ENCODE measurements at regions not wholly inside any gene's neighbourhood (a gene's known extent, or its start where the extent isn't known, plus 50 kb on each side); places are given as distances from the start of the nearest gene placed in this dataset.

DNA sequence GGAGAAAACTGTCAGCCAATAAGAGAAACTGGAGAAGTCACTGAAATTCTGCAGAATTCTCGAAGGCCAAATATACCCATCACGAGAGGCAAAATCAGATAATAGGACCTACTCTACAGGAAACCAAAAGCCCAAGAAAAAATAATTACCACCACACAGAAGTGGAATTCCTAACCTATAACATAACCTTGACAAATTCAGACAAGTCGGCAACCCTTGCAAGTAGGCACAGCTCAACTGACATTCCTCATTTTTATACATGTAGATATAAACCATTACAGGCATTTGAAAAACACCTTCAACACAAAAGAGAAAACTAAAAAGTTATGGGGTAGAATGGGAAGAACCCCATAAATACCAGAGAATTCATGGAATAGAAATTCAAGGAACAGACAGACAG is 290.3 kb upstream of the USP9Y start:
- Histone ChIP-seq H4K20me1 (ENCODE audit: insufficient read depth) (no peaks in the 10 kb centered on the region), H3K4me2 (ENCODE audit: low read length) (no peak overlapping the region), H3K9me2 (ENCODE audit: insufficient read depth, low read length) (no peaks in the 10 kb centered on the region), H3K9ac (ENCODE audit: low read length) (no peak overlapping the region), H2AFZ (ENCODE audit: low read depth, low read length) (no peak overlapping the region), H3K27ac (ENCODE audit: low read length) (no peak overlapping the region), H3F3A (ENCODE audit: insufficient read depth, low read length, poor library complexity, severe bottlenecking) (no peaks in the 10 kb centered on the region), H3K9me3 (ENCODE audit: low read length) (no peaks in the 10 kb centered on the region), H3K79me2 (replicated peaks; ENCODE audit: insufficient read depth, low read length) (no peaks in the 10 kb centered on the region), H3K36me3 (ENCODE audit: insufficient read depth, low read length) (no peaks in the 10 kb centered on the region), H3K27me3 (ENCODE audit: insufficient read depth, low read depth, low read length) (no peaks in the 10 kb centered on the region), H3K4me3 (ENCODE audit: low read length) (no peak overlapping the region)
- TF ChIP-seq, protein P1, sequence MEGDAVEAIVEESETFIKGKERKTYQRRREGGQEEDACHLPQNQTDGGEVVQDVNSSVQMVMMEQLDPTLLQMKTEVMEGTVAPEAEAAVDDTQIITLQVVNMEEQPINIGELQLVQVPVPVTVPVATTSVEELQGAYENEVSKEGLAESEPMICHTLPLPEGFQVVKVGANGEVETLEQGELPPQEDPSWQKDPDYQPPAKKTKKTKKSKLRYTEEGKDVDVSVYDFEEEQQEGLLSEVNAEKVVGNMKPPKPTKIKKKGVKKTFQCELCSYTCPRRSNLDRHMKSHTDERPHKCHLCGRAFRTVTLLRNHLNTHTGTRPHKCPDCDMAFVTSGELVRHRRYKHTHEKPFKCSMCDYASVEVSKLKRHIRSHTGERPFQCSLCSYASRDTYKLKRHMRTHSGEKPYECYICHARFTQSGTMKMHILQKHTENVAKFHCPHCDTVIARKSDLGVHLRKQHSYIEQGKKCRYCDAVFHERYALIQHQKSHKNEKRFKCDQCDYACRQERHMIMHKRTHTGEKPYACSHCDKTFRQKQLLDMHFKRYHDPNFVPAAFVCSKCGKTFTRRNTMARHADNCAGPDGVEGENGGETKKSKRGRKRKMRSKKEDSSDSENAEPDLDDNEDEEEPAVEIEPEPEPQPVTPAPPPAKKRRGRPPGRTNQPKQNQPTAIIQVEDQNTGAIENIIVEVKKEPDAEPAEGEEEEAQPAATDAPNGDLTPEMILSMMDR (IDR thresholded peaks at IDR 0.05; ENCODE audit: poor library complexity, severe bottlenecking) = no peak
- TF ChIP-seq RAD21 (conservative IDR thresholded peaks at IDR 0.05) (no peak), SMC3 (conservative IDR thresholded peaks at IDR 0.05; ENCODE audit: poor library complexity) (no peak), EP300 (conservative IDR thresholded peaks at IDR 0.05; ENCODE audit: poor library complexity, severe bottlenecking) (no peak), EZH2 (IDR thresholded peaks at IDR 0.05; ENCODE audit: borderline replicate concordance, insufficient read depth, low read length, poor library complexity, severe bottlenecking) (no peak)
- TF ChIP-seq, protein P2, sequence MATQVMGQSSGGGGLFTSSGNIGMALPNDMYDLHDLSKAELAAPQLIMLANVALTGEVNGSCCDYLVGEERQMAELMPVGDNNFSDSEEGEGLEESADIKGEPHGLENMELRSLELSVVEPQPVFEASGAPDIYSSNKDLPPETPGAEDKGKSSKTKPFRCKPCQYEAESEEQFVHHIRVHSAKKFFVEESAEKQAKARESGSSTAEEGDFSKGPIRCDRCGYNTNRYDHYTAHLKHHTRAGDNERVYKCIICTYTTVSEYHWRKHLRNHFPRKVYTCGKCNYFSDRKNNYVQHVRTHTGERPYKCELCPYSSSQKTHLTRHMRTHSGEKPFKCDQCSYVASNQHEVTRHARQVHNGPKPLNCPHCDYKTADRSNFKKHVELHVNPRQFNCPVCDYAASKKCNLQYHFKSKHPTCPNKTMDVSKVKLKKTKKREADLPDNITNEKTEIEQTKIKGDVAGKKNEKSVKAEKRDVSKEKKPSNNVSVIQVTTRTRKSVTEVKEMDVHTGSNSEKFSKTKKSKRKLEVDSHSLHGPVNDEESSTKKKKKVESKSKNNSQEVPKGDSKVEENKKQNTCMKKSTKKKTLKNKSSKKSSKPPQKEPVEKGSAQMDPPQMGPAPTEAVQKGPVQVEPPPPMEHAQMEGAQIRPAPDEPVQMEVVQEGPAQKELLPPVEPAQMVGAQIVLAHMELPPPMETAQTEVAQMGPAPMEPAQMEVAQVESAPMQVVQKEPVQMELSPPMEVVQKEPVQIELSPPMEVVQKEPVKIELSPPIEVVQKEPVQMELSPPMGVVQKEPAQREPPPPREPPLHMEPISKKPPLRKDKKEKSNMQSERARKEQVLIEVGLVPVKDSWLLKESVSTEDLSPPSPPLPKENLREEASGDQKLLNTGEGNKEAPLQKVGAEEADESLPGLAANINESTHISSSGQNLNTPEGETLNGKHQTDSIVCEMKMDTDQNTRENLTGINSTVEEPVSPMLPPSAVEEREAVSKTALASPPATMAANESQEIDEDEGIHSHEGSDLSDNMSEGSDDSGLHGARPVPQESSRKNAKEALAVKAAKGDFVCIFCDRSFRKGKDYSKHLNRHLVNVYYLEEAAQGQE (IDR thresholded peaks at IDR 0.05; ENCODE audit: borderline replicate concordance) = no peak

DNA sequence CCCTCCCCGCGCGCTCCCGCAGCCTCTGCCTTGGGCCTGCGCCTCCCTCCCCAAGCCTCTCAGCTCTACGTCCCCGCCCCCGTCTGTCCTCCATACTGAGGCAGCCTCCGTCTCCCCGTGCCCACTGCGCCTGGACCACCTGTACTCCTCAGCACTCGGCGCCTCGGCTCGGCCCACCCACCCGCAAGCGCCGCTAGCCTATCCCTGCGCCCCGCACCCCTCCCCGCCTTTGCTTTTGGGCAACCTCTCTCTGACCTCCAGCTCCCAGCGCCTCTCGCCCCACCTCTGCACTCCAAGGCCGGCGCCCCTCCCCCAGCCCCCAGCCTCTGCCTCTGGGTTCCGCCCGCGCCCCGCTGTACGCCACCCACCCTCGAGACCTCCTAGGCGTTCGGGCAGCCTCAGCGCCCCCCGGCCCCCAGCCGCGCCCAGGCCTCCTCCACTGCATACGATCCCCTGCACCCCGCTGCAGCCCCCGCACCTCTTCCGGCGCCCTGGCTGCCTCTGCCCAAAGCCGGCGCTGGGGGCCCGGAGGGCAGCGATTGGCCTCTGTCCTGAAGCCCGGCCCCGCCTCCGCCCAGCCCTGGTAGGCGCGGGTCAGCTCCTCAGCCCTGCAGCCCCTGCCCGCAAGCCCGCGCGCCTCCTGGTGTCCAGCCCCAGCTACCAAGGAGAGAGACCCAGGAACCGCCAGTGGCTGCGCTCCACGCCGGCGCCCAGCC is 279.8 kb upstream of the USP9Y start:
- no peak overlapping the region for H3K4me2 ChIP-seq (ENCODE audit: low read length)
- no peaks in the 10 kb centered on the region for H3K9me3 ChIP-seq (ENCODE audit: low read length)
- peak overlapping the region; percentile 56 for H3K4me3 ChIP-seq (ENCODE audit: low read length)
- H3K27ac ChIP-seq (ENCODE audit: low read length) = no peak overlapping the region
- H3K79me2 ChIP-seq (replicated peaks; ENCODE audit: insufficient read depth, low read length) = no peaks in the 10 kb centered on the region
- no peak overlapping the region for H3K9ac ChIP-seq (ENCODE audit: low read length)
- no peaks in the 10 kb centered on the region for H3F3A ChIP-seq (ENCODE audit: insufficient read depth, low read length, poor library complexity, severe bottlenecking)
- no peak overlapping the region for H2AFZ ChIP-seq (ENCODE audit: low read depth, low read length)
- H3K36me3 ChIP-seq (ENCODE audit: insufficient read depth, low read length) = no peaks in the 10 kb centered on the region
- TF ChIP-seq, protein P1 (IDR thresholded peaks at IDR 0.05; ENCODE audit: poor library complexity, severe bottlenecking) = no peak
- no peak for TF ChIP-seq TAF1 (IDR thresholded peaks at IDR 0.05; ENCODE audit: low read depth)
- TF ChIP-seq RAD21 (conservative IDR thresholded peaks at IDR 0.05) = no peak
- TF ChIP-seq MXI1 (conservative IDR thresholded peaks at IDR 0.05; ENCODE audit: poor library complexity, severe bottlenecking) = no peak
- no peak for TF ChIP-seq SMC3 (conservative IDR thresholded peaks at IDR 0.05; ENCODE audit: poor library complexity)
- H4K20me1 ChIP-seq (ENCODE audit: insufficient read depth) = no peaks in the 10 kb centered on the region
- no peaks in the 10 kb centered on the region for H3K27me3 ChIP-seq (ENCODE audit: insufficient read depth, low read depth, low read length)
- H3K9me2 ChIP-seq (ENCODE audit: insufficient read depth, low read length) = no peaks in the 10 kb centered on the region
